ENCODE measurements at regions not wholly inside any gene's neighbourhood (a gene's known extent, or its start where the extent isn't known, plus 50 kb on each side); places are given as distances from the start of the nearest gene placed in this dataset.

- 0 out of 2 replicates have a peak, but pooled peaks cover 13% of the 10 kb centered on the region for H3K4me1 ChIP-seq (ENCODE audit: low read length)
- H3K4me3 ChIP-seq (ENCODE audit: low read length) = no peak overlapping the region
- DNase-seq = peak; percentile 14
- no peaks in the 10 kb centered on the region for H3F3A ChIP-seq (ENCODE audit: insufficient read depth, low read length)
- H3K4me2 ChIP-seq (ENCODE audit: low read depth, low read length) = no peak overlapping the region
- no peaks in the 10 kb centered on the region for H3K9me3 ChIP-seq (replicated peaks; ENCODE audit: insufficient read depth, low read length)
- no peak overlapping the region for H3K9ac ChIP-seq (ENCODE audit: low read length)
- no peaks in the 10 kb centered on the region for H3K36me3 ChIP-seq (replicated peaks; ENCODE audit: insufficient read depth, low read length)
- no peaks in the 10 kb centered on the region for H3K9me2 ChIP-seq (replicated peaks; ENCODE audit: insufficient read depth, low read length)
- TF ChIP-seq EZH2 (optimal IDR thresholded peaks at IDR 0.05; ENCODE audit: low read depth, low read length) (no peak), CTCF (IDR thresholded peaks at IDR 0.05; ENCODE audit: low read length) (no peak), EZH2phosphoT487 (IDR thresholded peaks at IDR 0.05; ENCODE audit: low read length) (no peak)
- H3K79me2 ChIP-seq (ENCODE audit: low read length) = no peaks in the 10 kb centered on the region
- H3K27me3 ChIP-seq (replicated peaks; ENCODE audit: insufficient read depth, low read length) = no peaks in the 10 kb centered on the region
- no peaks in the 10 kb centered on the region for H4K20me1 ChIP-seq (ENCODE audit: insufficient read depth, low read length)
- peak overlapping the region; percentile 20; the same call in 1 of the 2 replicates for H3K27ac ChIP-seq (ENCODE audit: low read length)
- no peak overlapping the region for H2AFZ ChIP-seq (ENCODE audit: low read length)
Observed at GRCh38 chr2:126496493-126496892, 159.5 kb upstream of the GYPC start.

- H3K4me1 ChIP-seq (ENCODE audit: low read length) = no peaks in the 10 kb centered on the region
- H3K4me2 ChIP-seq (ENCODE audit: low read depth, low read length) = no peak overlapping the region
- no peaks in the 10 kb centered on the region for H3K9me3 ChIP-seq (replicated peaks; ENCODE audit: insufficient read depth, low read length)
- H3K9ac ChIP-seq (ENCODE audit: low read length) = no peak overlapping the region
- H3K4me3 ChIP-seq (ENCODE audit: low read length) = no peak overlapping the region
- DNase-seq = no peak
- no peaks in the 10 kb centered on the region for H3F3A ChIP-seq (ENCODE audit: insufficient read depth, low read length)
- H3K36me3 ChIP-seq (replicated peaks; ENCODE audit: insufficient read depth, low read length) = no peaks in the 10 kb centered on the region
- H3K9me2 ChIP-seq (replicated peaks; ENCODE audit: insufficient read depth, low read length) = no peaks in the 10 kb centered on the region
- no peaks in the 10 kb centered on the region for H3K79me2 ChIP-seq (ENCODE audit: low read length)
- H3K27me3 ChIP-seq (replicated peaks; ENCODE audit: insufficient read depth, low read length) = no peaks in the 10 kb centered on the region
- no peak overlapping the region for H2AFZ ChIP-seq (ENCODE audit: low read length)
- H3K27ac ChIP-seq (ENCODE audit: low read length) = no peak overlapping the region
- no peak for TF ChIP-seq CTCF (IDR thresholded peaks at IDR 0.05; ENCODE audit: low read length)
- TF ChIP-seq EZH2 (optimal IDR thresholded peaks at IDR 0.05; ENCODE audit: low read depth, low read length) = no peak
- no peak for TF ChIP-seq EZH2phosphoT487 (IDR thresholded peaks at IDR 0.05; ENCODE audit: low read length)
- no peaks in the 10 kb centered on the region for H4K20me1 ChIP-seq (ENCODE audit: insufficient read depth, low read length)
Observed at GRCh38 chr2:126503476-126503875, 152.5 kb upstream of the GYPC start.

GRCh38 chr2:126504949-126505348, 151.0 kb upstream of the GYPC start:
- no peaks in the 10 kb centered on the region for H3K36me3 ChIP-seq (replicated peaks; ENCODE audit: insufficient read depth, low read length)
- no peaks in the 10 kb centered on the region for H3K4me1 ChIP-seq (ENCODE audit: low read length)
- no peaks in the 10 kb centered on the region for H3F3A ChIP-seq (ENCODE audit: insufficient read depth, low read length)
- no peaks in the 10 kb centered on the region for H3K27me3 ChIP-seq (replicated peaks; ENCODE audit: insufficient read depth, low read length)
- no peak overlapping the region for H3K4me3 ChIP-seq (ENCODE audit: low read length)
- DNase-seq = no peak
- no peak overlapping the region for H2AFZ ChIP-seq (ENCODE audit: low read length)
- no peak overlapping the region for H3K9ac ChIP-seq (ENCODE audit: low read length)
- H3K79me2 ChIP-seq (ENCODE audit: low read length) = no peaks in the 10 kb centered on the region
- H3K4me2 ChIP-seq (ENCODE audit: low read depth, low read length) = no peak overlapping the region
- no peaks in the 10 kb centered on the region for H3K9me2 ChIP-seq (replicated peaks; ENCODE audit: insufficient read depth, low read length)
- H4K20me1 ChIP-seq (ENCODE audit: insufficient read depth, low read length) = no peaks in the 10 kb centered on the region
- no peak overlapping the region for H3K27ac ChIP-seq (ENCODE audit: low read length)
- TF ChIP-seq EZH2phosphoT487 (IDR thresholded peaks at IDR 0.05; ENCODE audit: low read length) = no peak
- TF ChIP-seq EZH2 (optimal IDR thresholded peaks at IDR 0.05; ENCODE audit: low read depth, low read length) = no peak
- no peak for TF ChIP-seq CTCF (IDR thresholded peaks at IDR 0.05; ENCODE audit: low read length)
- no peaks in the 10 kb centered on the region for H3K9me3 ChIP-seq (replicated peaks; ENCODE audit: insufficient read depth, low read length)
